Lower lobe of right lung (tissue), 2 donors: ENCODE measurements at regions not wholly inside any gene's neighbourhood (a gene's known extent, or its start where the extent isn't known, plus 50 kb on each side); places are given as distances from the start of the nearest gene placed in this dataset.

Experiments
- ATAC-seq, 2 donors: fragments of 200-7000 bp; cut with Tn5 transposase; one replicate each; pipeline ENCODE4 v1.9.1; 2020 to 2022; ENCODE audit warnings: mild to moderate bottlenecking in 2 of 2, moderate library complexity in 2 of 2
- DNase-seq: peaks from one replicate; pipeline ENCODE4 v3.0.0-alpha.2; 2020
- H3K27ac ChIP-seq: fragments of 200-600 bp; one replicate; pipeline ENCODE4 v1.8.0; 2022
- H3K27me3 ChIP-seq: fragments of 200-600 bp; one replicate; pipeline ENCODE4 v1.8.0; 2022; ENCODE audit warnings: low read depth
- H3K36me3 ChIP-seq: fragments of 200-600 bp; one replicate; pipeline ENCODE4 v1.8.0; 2022; ENCODE audit warnings: mild to moderate bottlenecking
- H3K4me1 ChIP-seq: fragments of 200-600 bp; one replicate; pipeline ENCODE4 v1.8.0; 2022
- H3K4me3 ChIP-seq: fragments of 200-600 bp; one replicate; pipeline ENCODE4 v1.8.0; 2022; ENCODE audit warnings: mild to moderate bottlenecking
- H3K9me3 ChIP-seq: fragments of 200-600 bp; one replicate; pipeline ENCODE4 v1.8.0; 2022
- intact Hi-C: fragments of 100-400 bp; cut with DNase I; formaldehyde crosslinking; loops from one replicate; pipeline ENCODE4 v1.11.0; 2022
- TF ChIP-seq, protein P1 (sequence below): fragments of 200-600 bp; IDR thresholded peaks from one replicate; pipeline ENCODE4 v1.8.0; 2022; ENCODE audit warnings: antibody characterized with exemption, mild to moderate bottlenecking
- donor health status: DM: no; HTN: yes; CAD: no; lungs with severe emphysema.

DNA sequence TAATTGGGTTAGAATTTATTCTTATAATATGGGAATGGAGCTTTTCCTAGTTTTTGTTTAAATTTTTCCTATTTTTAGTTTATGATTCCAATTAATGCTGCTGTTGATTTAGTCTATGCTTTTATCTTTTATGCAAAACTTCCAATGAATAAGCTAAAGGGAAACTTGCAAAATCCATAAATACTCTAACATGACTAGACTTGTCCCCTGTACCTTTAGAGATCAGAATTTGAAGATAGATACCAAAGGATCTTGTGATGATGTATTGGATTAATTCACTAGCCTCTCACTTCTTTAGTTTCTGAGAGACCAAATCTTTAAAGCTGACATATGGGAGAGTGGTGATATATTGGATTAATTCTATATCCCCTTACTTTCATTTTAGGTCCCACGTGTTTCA lies 306.6 kb upstream of the PRMT6 start:
- DNase-seq = no peak
- Histone ChIP-seq H3K27ac (no peak overlapping the region), H3K27me3 (no peaks in the 10 kb centered on the region), H3K4me3 (no peak overlapping the region), H3K9me3 (no peaks in the 10 kb centered on the region), H3K4me1 (no peaks in the 10 kb centered on the region), H3K36me3 (no peaks in the 10 kb centered on the region)
- TF ChIP-seq, protein P1, sequence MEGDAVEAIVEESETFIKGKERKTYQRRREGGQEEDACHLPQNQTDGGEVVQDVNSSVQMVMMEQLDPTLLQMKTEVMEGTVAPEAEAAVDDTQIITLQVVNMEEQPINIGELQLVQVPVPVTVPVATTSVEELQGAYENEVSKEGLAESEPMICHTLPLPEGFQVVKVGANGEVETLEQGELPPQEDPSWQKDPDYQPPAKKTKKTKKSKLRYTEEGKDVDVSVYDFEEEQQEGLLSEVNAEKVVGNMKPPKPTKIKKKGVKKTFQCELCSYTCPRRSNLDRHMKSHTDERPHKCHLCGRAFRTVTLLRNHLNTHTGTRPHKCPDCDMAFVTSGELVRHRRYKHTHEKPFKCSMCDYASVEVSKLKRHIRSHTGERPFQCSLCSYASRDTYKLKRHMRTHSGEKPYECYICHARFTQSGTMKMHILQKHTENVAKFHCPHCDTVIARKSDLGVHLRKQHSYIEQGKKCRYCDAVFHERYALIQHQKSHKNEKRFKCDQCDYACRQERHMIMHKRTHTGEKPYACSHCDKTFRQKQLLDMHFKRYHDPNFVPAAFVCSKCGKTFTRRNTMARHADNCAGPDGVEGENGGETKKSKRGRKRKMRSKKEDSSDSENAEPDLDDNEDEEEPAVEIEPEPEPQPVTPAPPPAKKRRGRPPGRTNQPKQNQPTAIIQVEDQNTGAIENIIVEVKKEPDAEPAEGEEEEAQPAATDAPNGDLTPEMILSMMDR = no peak
- intact Hi-C loops = no loop called here
- ATAC-seq = no peak

DNA sequence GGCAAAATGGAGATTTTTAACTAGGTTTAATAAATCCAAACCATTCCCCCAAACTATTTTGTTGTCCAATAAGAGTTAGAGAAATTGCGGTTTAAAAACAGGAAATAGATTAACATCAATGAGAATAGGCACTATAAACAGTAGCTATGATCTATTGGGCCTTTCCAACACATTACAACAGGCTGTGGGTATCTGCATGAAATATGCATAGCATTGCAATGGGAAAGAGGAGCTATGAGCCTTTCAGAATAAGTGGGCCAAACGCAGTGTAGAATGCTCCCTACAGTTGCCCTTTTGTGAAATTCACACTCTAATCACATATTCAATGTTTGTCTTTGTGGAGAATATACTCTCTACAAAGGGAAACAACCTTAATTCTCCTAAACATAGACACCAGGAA lies 305.5 kb upstream of the PRMT6 start:
- H3K27ac ChIP-seq = no peak overlapping the region
- ATAC-seq = no peak
- no peaks in the 10 kb centered on the region for H3K36me3 ChIP-seq
- intact Hi-C loops = no loop called here
- no peaks in the 10 kb centered on the region for H3K27me3 ChIP-seq
- H3K4me1 ChIP-seq = no peaks in the 10 kb centered on the region
- H3K9me3 ChIP-seq = no peaks in the 10 kb centered on the region
- TF ChIP-seq, protein P1 = no peak
- no peak overlapping the region for H3K4me3 ChIP-seq
- DNase-seq = no peak

DNA sequence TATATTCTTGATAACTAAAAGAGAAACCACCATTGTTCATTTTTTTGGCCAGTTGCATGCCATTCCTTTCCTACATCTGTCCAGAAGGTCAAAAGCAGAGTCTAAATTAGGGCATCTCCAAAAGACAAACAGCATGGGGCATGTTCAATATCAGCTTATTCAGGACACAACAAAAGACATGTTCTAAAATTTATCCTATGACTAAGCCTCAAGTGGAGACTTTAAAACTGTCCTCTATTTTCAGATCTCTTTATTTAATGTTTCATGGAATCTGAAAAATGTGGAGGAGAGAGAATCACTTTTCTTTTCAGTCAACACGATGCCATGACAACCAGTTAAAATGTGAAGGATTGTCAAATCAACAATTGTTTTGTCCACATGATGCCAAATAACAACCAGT lies 303.4 kb upstream of the PRMT6 start:
- DNase-seq (no peak), ATAC-seq (no peak)
- Histone ChIP-seq H3K27me3 (no peaks in the 10 kb centered on the region), H3K4me3 (no peak overlapping the region), H3K9me3 (no peaks in the 10 kb centered on the region), H3K4me1 (no peaks in the 10 kb centered on the region), H3K27ac (no peak overlapping the region), H3K36me3 (no peaks in the 10 kb centered on the region)
- intact Hi-C loops = no loop called here
- TF ChIP-seq, protein P1 = no peak

- intact Hi-C loops = no loop called here
- Histone ChIP-seq H3K27ac (no peak overlapping the region), H3K9me3 (no peaks in the 10 kb centered on the region), H3K27me3 (no peaks in the 10 kb centered on the region), H3K4me1 (no peaks in the 10 kb centered on the region), H3K36me3 (no peaks in the 10 kb centered on the region), H3K4me3 (no peak overlapping the region)
- no peak for DNase-seq
- no peak for ATAC-seq
- TF ChIP-seq, protein P1 = no peak
Observed at GRCh38 chr1:106754957-106755356, 301.5 kb upstream of the PRMT6 start.

GRCh38 chr1:106755682-106756406 lies 300.6 kb upstream of the PRMT6 start:
- DNase-seq (no peak), ATAC-seq (no peak)
- Histone ChIP-seq H3K4me3 (no peak overlapping the region), H3K27me3 (no peaks in the 10 kb centered on the region), H3K36me3 (no peaks in the 10 kb centered on the region), H3K4me1 (no peaks in the 10 kb centered on the region), H3K27ac (no peak overlapping the region), H3K9me3 (no peaks in the 10 kb centered on the region)
- TF ChIP-seq, protein P1 = no peak
- intact Hi-C loops = no loop called here
